ENCODE measurements at regions not wholly inside any gene's neighbourhood (a gene's known extent, or its start where the extent isn't known, plus 50 kb on each side); places are given as distances from the start of the nearest gene placed in this dataset.

DNA sequence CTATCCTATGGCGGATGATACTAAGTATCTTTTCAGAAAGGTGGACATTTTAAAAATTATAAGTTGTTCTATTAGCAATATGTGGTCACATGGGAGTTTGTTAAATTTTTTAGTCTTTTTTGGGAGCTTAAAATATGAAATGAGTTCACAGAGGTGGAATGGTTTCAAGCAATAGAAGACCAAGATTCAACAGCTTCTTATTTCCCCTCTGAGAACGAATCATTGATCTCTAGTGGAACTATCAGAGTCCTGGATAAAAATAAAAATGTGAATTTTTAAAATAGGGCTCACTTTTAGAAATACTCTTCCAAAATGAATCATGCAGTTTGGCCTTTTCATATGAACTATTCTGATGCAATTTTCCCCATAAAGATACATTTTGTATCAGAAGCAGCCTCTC, 467.7 kb upstream of the KLF6 start:
- H3K27me3 ChIP-seq (ENCODE audit: control insufficient read depth in 4 of 4, insufficient read depth in 4 of 4, low read length in 3 of 4) = peaks cover 0 to 5% (median 0%) of the 10 kb centered on the region in 4 donors
- no peaks in the 10 kb centered on the region for H3K36me3 ChIP-seq (ENCODE audit: control insufficient read depth in 4 of 4, insufficient read depth in 3 of 4, low read depth in 1 of 4, low read length in 3 of 4)
- no peak overlapping the region for H3K9ac ChIP-seq (ENCODE audit: low read depth in 1 of 2, low read length in 2 of 2)
- no peak overlapping the region for H3K4me3 ChIP-seq (ENCODE audit: low read depth in 1 of 3, low read length in 3 of 3)
- DNase-seq (ENCODE audit: low spot score) = no peak
- TF ChIP-seq CTCF (IDR thresholded peaks at IDR 0.05; ENCODE audit: low read depth, low read length, missing input control) = no peak
- no peak for TF ChIP-seq FOXA2 (IDR thresholded peaks at IDR 0.05)
- TF ChIP-seq GABPA (IDR thresholded peaks at IDR 0.05 in 1 of 2, conservative IDR thresholded peaks at IDR 0.05 in 1 of 2) = no peak
- TF ChIP-seq YY1 (IDR thresholded peaks at IDR 0.05) = no peak
- TF ChIP-seq RXRA (IDR thresholded peaks at IDR 0.05) = no peak
- no peak for TF ChIP-seq JUND (IDR thresholded peaks at IDR 0.05)
- TF ChIP-seq FOXA1 (IDR thresholded peaks at IDR 0.05) = no peak
- no peak for TF ChIP-seq HNF4A (conservative IDR thresholded peaks at IDR 0.05)
- TF ChIP-seq ATF3 (IDR thresholded peaks at IDR 0.05) = no peak
- no peak for TF ChIP-seq MAX (IDR thresholded peaks at IDR 0.05)
- no peak for TF ChIP-seq ZBTB33 (IDR thresholded peaks at IDR 0.05)
- no peaks in the 10 kb centered on the region for H3K4me1 ChIP-seq (ENCODE audit: control insufficient read depth in 4 of 4, insufficient read depth in 4 of 4, low read length in 3 of 4)
- H3K9me3 ChIP-seq (ENCODE audit: control insufficient read depth in 4 of 4, low read length in 3 of 4) = no peaks in the 10 kb centered on the region
- H3K27ac ChIP-seq (ENCODE audit: low read depth in 1 of 2, low read length in 2 of 2) = no peak overlapping the region
- 91% methylated on average over 2 of the region's 2 CpGs for WGBS

DNA sequence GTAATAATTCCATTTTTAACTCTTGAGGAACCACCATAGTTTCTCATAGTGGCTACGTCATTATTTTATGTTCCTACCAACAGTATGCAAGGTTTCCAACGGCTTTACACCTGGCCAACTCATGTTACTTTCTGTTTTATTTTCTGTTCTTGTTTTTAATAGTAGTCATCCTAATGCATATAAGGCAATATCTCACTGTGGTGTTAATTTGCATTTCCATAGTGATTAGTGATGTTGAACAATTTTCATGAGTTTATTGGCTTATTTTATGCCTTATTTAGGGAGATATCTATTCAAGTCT, 465.5 kb upstream of the KLF6 start:
- peaks cover 0 to 5% (median 0%) of the 10 kb centered on the region in 4 donors for H3K27me3 ChIP-seq (ENCODE audit: control insufficient read depth in 4 of 4, insufficient read depth in 4 of 4, low read length in 3 of 4)
- H3K36me3 ChIP-seq (ENCODE audit: control insufficient read depth in 4 of 4, insufficient read depth in 3 of 4, low read depth in 1 of 4, low read length in 3 of 4) = no peaks in the 10 kb centered on the region
- no peaks in the 10 kb centered on the region for H3K9me3 ChIP-seq (ENCODE audit: control insufficient read depth in 4 of 4, low read length in 3 of 4)
- no peak for DNase-seq (ENCODE audit: low spot score)
- H3K4me3 ChIP-seq (ENCODE audit: low read depth in 1 of 3, low read length in 3 of 3) = no peak overlapping the region
- H3K4me1 ChIP-seq (ENCODE audit: control insufficient read depth in 4 of 4, insufficient read depth in 4 of 4, low read length in 3 of 4) = no peaks in the 10 kb centered on the region
- TF ChIP-seq EGR1 (IDR thresholded peaks at IDR 0.05; ENCODE audit: low read depth in 2 of 2) = no peak
- TF ChIP-seq RXRA (IDR thresholded peaks at IDR 0.05) = no peak
- no peak for TF ChIP-seq TAF1 (conservative IDR thresholded peaks at IDR 0.05)
- TF ChIP-seq REST (IDR thresholded peaks at IDR 0.05) = no peak
- no peak for TF ChIP-seq HNF4G (IDR thresholded peaks at IDR 0.05)
- TF ChIP-seq FOXA1 (IDR thresholded peaks at IDR 0.05) = no peak
- no peak for TF ChIP-seq RAD21 (IDR thresholded peaks at IDR 0.05)
- no peak for TF ChIP-seq NR2F2 (IDR thresholded peaks at IDR 0.05)
- TF ChIP-seq SP1 (IDR thresholded peaks at IDR 0.05) = no peak
- no peak for TF ChIP-seq JUND (IDR thresholded peaks at IDR 0.05)
- no peak for TF ChIP-seq MAX (IDR thresholded peaks at IDR 0.05)
- no peak for TF ChIP-seq CTCF (IDR thresholded peaks at IDR 0.05; ENCODE audit: low read depth, low read length, missing input control)
- no peak for TF ChIP-seq HNF4A (conservative IDR thresholded peaks at IDR 0.05)
- no peak for TF ChIP-seq GABPA (IDR thresholded peaks at IDR 0.05 in 1 of 2, conservative IDR thresholded peaks at IDR 0.05 in 1 of 2)
- TF ChIP-seq ATF3 (IDR thresholded peaks at IDR 0.05) = no peak
- TF ChIP-seq ZBTB33 (IDR thresholded peaks at IDR 0.05) = no peak
- TF ChIP-seq FOXA2 (IDR thresholded peaks at IDR 0.05) = no peak
- no peak overlapping the region for H3K9ac ChIP-seq (ENCODE audit: low read depth in 1 of 2, low read length in 2 of 2)
- H3K27ac ChIP-seq (ENCODE audit: low read depth in 1 of 2, low read length in 2 of 2) = no peak overlapping the region
- WGBS = 86% methylated on average over 2 of the region's 2 CpGs

Data from liver (tissue), 8 donors.